GM20000 (cell line): ENCODE measurements at regions not wholly inside any gene's neighbourhood (a gene's known extent, or its start where the extent isn't known, plus 50 kb on each side); places are given as distances from the start of the nearest gene placed in this dataset.
"Not testable (repeated sequence)": the region's sequence is repeated elsewhere in the genome, so short reads cannot be mapped to it uniquely, and the experiment has no call there.

ENCODE experiments used
- DNase-seq: peaks from one replicate; pipeline ENCODE4 v3.0.0; 2012; ENCODE audit warnings: low spot score
- TF ChIP-seq, protein P1 (sequence below): IDR thresholded peaks from 2 replicates; pipeline ENCODE4 v1.5.1; 2012; ENCODE audit warnings: mild to moderate bottlenecking, control low read depth; ENCODE audit errors: extremely low read depth, missing control alignments

DNA sequence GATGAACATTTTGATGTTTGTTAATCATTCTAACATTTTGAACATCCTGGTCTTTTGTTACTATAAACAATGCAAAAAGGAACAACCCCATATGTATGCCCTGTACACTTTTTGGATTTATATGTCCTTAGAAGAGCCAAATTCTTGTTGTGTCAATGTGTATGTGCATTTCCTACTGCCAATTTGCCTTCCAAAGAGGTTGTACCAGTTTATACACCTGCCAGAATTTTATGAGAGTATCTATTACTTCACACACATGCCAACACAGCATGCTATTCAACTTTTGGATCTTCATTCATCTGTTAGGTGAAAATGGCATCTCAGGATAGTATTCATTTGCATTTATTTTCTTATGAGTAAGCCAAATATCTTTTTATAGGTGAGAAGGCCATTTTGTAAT lies 162.0 kb upstream of the SEMA6A start:
- TF ChIP-seq, protein P1, sequence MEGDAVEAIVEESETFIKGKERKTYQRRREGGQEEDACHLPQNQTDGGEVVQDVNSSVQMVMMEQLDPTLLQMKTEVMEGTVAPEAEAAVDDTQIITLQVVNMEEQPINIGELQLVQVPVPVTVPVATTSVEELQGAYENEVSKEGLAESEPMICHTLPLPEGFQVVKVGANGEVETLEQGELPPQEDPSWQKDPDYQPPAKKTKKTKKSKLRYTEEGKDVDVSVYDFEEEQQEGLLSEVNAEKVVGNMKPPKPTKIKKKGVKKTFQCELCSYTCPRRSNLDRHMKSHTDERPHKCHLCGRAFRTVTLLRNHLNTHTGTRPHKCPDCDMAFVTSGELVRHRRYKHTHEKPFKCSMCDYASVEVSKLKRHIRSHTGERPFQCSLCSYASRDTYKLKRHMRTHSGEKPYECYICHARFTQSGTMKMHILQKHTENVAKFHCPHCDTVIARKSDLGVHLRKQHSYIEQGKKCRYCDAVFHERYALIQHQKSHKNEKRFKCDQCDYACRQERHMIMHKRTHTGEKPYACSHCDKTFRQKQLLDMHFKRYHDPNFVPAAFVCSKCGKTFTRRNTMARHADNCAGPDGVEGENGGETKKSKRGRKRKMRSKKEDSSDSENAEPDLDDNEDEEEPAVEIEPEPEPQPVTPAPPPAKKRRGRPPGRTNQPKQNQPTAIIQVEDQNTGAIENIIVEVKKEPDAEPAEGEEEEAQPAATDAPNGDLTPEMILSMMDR, result no peak
- no peak for DNase-seq

- TF ChIP-seq, protein P1, result no peak
- DNase-seq, result no peak
Observed at GRCh38 chr5:116733991-116734975, 159.7 kb upstream of the SEMA6A start.

DNA sequence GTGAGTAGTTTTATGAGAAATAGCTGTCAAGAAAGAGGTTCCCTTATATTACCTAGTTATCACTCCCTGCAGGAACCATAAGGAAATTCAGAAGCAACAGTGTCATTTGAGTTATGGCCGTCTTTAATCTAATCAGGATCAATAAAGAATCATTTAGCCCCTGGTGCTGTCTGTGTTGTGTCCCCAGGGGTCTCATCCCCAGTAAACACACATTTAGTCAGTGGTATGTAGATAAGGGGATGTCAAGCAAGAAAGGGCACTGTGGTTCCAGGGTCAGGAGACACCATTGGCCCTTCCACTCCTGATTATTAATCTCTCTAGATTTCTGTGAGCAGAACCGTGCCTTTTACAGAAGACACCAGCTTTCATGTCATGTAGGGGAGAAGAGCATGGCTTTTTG lies 158.0 kb upstream of the SEMA6A start:
- TF ChIP-seq, protein P1, result no peak
- no peak for DNase-seq

- TF ChIP-seq, protein P1, result no peak
- DNase-seq, result no peak
Observed at GRCh38 chr5:116731432-116731831, 156.8 kb upstream of the SEMA6A start.

GRCh38 chr5:116730706-116731105 lies 156.1 kb upstream of the SEMA6A start:
- DNase-seq, result no peak
- TF ChIP-seq, protein P1, result no peak

- TF ChIP-seq, protein P1, result no peak
- DNase-seq, result no peak
Observed at GRCh38 chr5:116730185-116730584, 155.6 kb upstream of the SEMA6A start.

GRCh38 chr5:116727248-116727647 lies 152.6 kb upstream of the SEMA6A start:
- TF ChIP-seq, protein P1, result no peak
- DNase-seq, result no peak

GRCh38 chr5:116726180-116726579 lies 151.6 kb upstream of the SEMA6A start:
- DNase-seq, result not testable (repeated sequence)
